ENCODE measurements at regions not wholly inside any gene's neighbourhood (a gene's known extent, or its start where the extent isn't known, plus 50 kb on each side); places are given as distances from the start of the nearest gene placed in this dataset.

- no peaks in the 10 kb centered on the region for H3K36me3 ChIP-seq (ENCODE audit: low read depth)
- no peaks in the 10 kb centered on the region for H4K20me1 ChIP-seq (ENCODE audit: insufficient read depth)
- no peak overlapping the region for H3K4me2 ChIP-seq
- BruUV-seq (replicated peaks) = no TSS peak
- intact Hi-C loops (cut with micrococcal nuclease; ENCODE audit: unreplicated experiment) = no loop called here
- POLR2A ChIA-PET (ENCODE audit: unreplicated experiment) = no interaction called here
- no peak for DNase-seq
- no peaks in the 10 kb centered on the region; the same call in 1 of the 2 replicates for H3K9me3 ChIP-seq (ENCODE audit: insufficient read depth, low read depth)
- no peaks in the 10 kb centered on the region for H3K4me1 ChIP-seq (replicated peaks; ENCODE audit: insufficient read depth)
- H3K9me2 ChIP-seq (ENCODE audit: insufficient read depth) = no peaks in the 10 kb centered on the region
- no peaks in the 10 kb centered on the region for H3F3A ChIP-seq (ENCODE audit: insufficient read depth, low read depth)
- H3K27ac ChIP-seq = no peak overlapping the region
- H2AFZ ChIP-seq = no peak overlapping the region
- no peak for TF ChIP-seq CTCF (conservative IDR thresholded peaks at IDR 0.05)
- no peak for TF ChIP-seq EZH2 (IDR thresholded peaks at IDR 0.05; ENCODE audit: low read depth)
- CTCF ChIA-PET = no interaction called here
- H3K79me2 ChIP-seq (ENCODE audit: low read depth) = no peaks in the 10 kb centered on the region
- no peak overlapping the region for H3K4me3 ChIP-seq
- peaks cover 62% of the 10 kb centered on the region for H3K27me3 ChIP-seq (ENCODE audit: insufficient read depth, low read depth)
Measured at GRCh38 chr5:61788548-61788947, 456.5 kb downstream of the ZSWIM6 start.

GRCh38 chr5:61790007-61790406 lies 457.9 kb downstream of the ZSWIM6 start:
- POLR2A ChIA-PET (ENCODE audit: unreplicated experiment) = no interaction called here
- Histone ChIP-seq H3K27ac (no peak overlapping the region), H3K79me2 (ENCODE audit: low read depth) (no peaks in the 10 kb centered on the region), H3F3A (ENCODE audit: insufficient read depth, low read depth) (no peaks in the 10 kb centered on the region), H3K4me3 (no peak overlapping the region), H2AFZ (no peak overlapping the region), H3K9me2 (ENCODE audit: insufficient read depth) (no peaks in the 10 kb centered on the region), H3K36me3 (ENCODE audit: low read depth) (no peaks in the 10 kb centered on the region), H4K20me1 (ENCODE audit: insufficient read depth) (no peaks in the 10 kb centered on the region), H3K9me3 (ENCODE audit: insufficient read depth, low read depth) (no peaks in the 10 kb centered on the region; the same call in 1 of the 2 replicates), H3K27me3 (ENCODE audit: insufficient read depth, low read depth) (peaks cover 57% of the 10 kb centered on the region), H3K4me1 (replicated peaks; ENCODE audit: insufficient read depth) (no peaks in the 10 kb centered on the region), H3K4me2 (no peak overlapping the region)
- BruUV-seq (replicated peaks) = no TSS peak
- intact Hi-C loops (cut with micrococcal nuclease; ENCODE audit: unreplicated experiment) = no loop called here
- CTCF ChIA-PET = no interaction called here
- DNase-seq = no peak
- no peak for TF ChIP-seq EZH2 (IDR thresholded peaks at IDR 0.05; ENCODE audit: low read depth)
- no peak for TF ChIP-seq CTCF (conservative IDR thresholded peaks at IDR 0.05)

DNA sequence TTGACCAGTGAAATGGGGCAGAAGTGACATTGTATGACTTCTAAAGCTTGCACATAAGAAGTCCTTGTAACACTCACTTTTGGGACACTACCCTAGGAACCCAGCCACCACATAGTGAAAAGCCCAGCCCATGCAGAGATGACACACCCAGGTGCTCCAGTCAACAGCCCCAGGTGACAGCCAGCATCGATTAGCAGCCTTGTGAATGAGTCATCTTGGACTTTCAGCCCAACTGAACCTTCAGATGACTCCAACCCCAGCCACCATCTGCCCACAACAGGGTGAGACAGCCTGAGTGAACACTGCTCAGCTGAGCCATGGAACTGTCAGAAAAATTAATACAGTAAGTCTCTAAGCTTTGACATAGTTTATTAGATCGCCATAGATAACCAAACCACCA lies 458.6 kb downstream of the ZSWIM6 start:
- Histone ChIP-seq H3K27me3 (ENCODE audit: insufficient read depth, low read depth) (peaks cover 54% of the 10 kb centered on the region), H3K36me3 (ENCODE audit: low read depth) (no peaks in the 10 kb centered on the region), H2AFZ (no peak overlapping the region), H4K20me1 (ENCODE audit: insufficient read depth) (no peaks in the 10 kb centered on the region), H3K9me2 (ENCODE audit: insufficient read depth) (no peaks in the 10 kb centered on the region), H3F3A (ENCODE audit: insufficient read depth, low read depth) (no peaks in the 10 kb centered on the region), H3K27ac (no peak overlapping the region), H3K4me3 (no peak overlapping the region), H3K4me2 (no peak overlapping the region), H3K79me2 (ENCODE audit: low read depth) (no peaks in the 10 kb centered on the region), H3K9me3 (ENCODE audit: insufficient read depth, low read depth) (no peaks in the 10 kb centered on the region; the same call in 1 of the 2 replicates), H3K4me1 (replicated peaks; ENCODE audit: insufficient read depth) (no peaks in the 10 kb centered on the region)
- intact Hi-C loops (cut with micrococcal nuclease; ENCODE audit: unreplicated experiment) = no loop called here
- DNase-seq = no peak
- CTCF ChIA-PET = no interaction called here
- no peak for TF ChIP-seq CTCF (conservative IDR thresholded peaks at IDR 0.05)
- no peak for TF ChIP-seq EZH2 (IDR thresholded peaks at IDR 0.05; ENCODE audit: low read depth)
- no TSS peak for BruUV-seq (replicated peaks)
- POLR2A ChIA-PET (ENCODE audit: unreplicated experiment) = no interaction called here
